ENCODE measurements at regions not wholly inside any gene's neighbourhood (a gene's known extent, or its start where the extent isn't known, plus 50 kb on each side); places are given as distances from the start of the nearest gene placed in this dataset.

- ChIA-PET CTCF (no interaction called here), POLR2A (ENCODE audit: low non-redundant PET) (no interaction called here)
- no peak overlapping the region for H3K27ac ChIP-seq
- no peak for DNase-seq (ENCODE audit: low spot score)
- no peak for TF ChIP-seq CTCF (conservative IDR thresholded peaks at IDR 0.05; ENCODE audit: low read depth)
These were observed 165.2 kb upstream of the STT3B start for GRCh38 chr3:31367518-31367917.

GRCh38 chr3:31369637-31370379 is 162.9 kb upstream of the STT3B start:
- CTCF ChIA-PET = interaction anchor here (0.6 kb wide), 1 partner anchor 15 kb away, joined by 6 read pairs; no protein-coding TSS in a partner anchor
- TF ChIP-seq CTCF (conservative IDR thresholded peaks at IDR 0.05; ENCODE audit: low read depth) = no peak
- POLR2A ChIA-PET (ENCODE audit: low non-redundant PET) = no interaction called here
- DNase-seq (ENCODE audit: low spot score) = no peak
- no peak overlapping the region for H3K27ac ChIP-seq

GRCh38 chr3:31370380-31370666 is 162.4 kb upstream of the STT3B start:
- ChIA-PET POLR2A (ENCODE audit: low non-redundant PET) (no interaction called here), CTCF (interaction anchor here (0.6 kb wide), 1 partner anchor 15 kb away, joined by 6 read pairs; no protein-coding TSS in a partner anchor)
- DNase-seq (ENCODE audit: low spot score) = no peak
- no peak for TF ChIP-seq CTCF (conservative IDR thresholded peaks at IDR 0.05; ENCODE audit: low read depth)
- H3K27ac ChIP-seq = no peak overlapping the region

- no peak for DNase-seq (ENCODE audit: low spot score)
- ChIA-PET POLR2A (ENCODE audit: low non-redundant PET) (no interaction called here), CTCF (no interaction called here)
- no peak overlapping the region for H3K27ac ChIP-seq
- no peak for TF ChIP-seq CTCF (conservative IDR thresholded peaks at IDR 0.05; ENCODE audit: low read depth)
These were observed 162.0 kb upstream of the STT3B start for GRCh38 chr3:31370681-31371080.

GRCh38 chr3:31371484-31372177 is 161.1 kb upstream of the STT3B start:
- DNase-seq (ENCODE audit: low spot score) = no peak
- no peak for TF ChIP-seq CTCF (conservative IDR thresholded peaks at IDR 0.05; ENCODE audit: low read depth)
- POLR2A ChIA-PET (ENCODE audit: low non-redundant PET) = no interaction called here
- H3K27ac ChIP-seq = no peak overlapping the region
- CTCF ChIA-PET = interaction anchor here (0.6 kb wide), 1 partner anchor 840 kb away, joined by 4 read pairs; no protein-coding TSS in a partner anchor

- no peak for TF ChIP-seq CTCF (conservative IDR thresholded peaks at IDR 0.05; ENCODE audit: low read depth)
- ChIA-PET POLR2A (ENCODE audit: low non-redundant PET) (no interaction called here), CTCF (no interaction called here)
- no peak overlapping the region for H3K27ac ChIP-seq
- no peak for DNase-seq (ENCODE audit: low spot score)
These were observed 159.0 kb upstream of the STT3B start for GRCh38 chr3:31373681-31374080.
